Kidney epithelial cell (primary cell): ENCODE measurements at regions not wholly inside any gene's neighbourhood (a gene's known extent, or its start where the extent isn't known, plus 50 kb on each side); places are given as distances from the start of the nearest gene placed in this dataset.

Experiments used
- DNase-seq: peaks from one replicate; pipeline ENCODE4 v3.0.0-alpha.2; 2010; ENCODE audit warnings: low read depth
- H3K27me3 ChIP-seq: 2 replicates; pipeline ENCODE4 v1.6.0; 2011; ENCODE audit warnings: low read length; ENCODE audit not compliant: control insufficient read depth, insufficient read depth
- H3K36me3 ChIP-seq: 2 replicates; pipeline ENCODE4 v1.5.1; 2011; ENCODE audit warnings: low read length; ENCODE audit not compliant: control insufficient read depth, insufficient read depth
- H3K4me3 ChIP-seq: 2 replicates; pipeline ENCODE4 v1.5.1; 2011; ENCODE audit warnings: low read depth, mild to moderate bottlenecking, control low read depth, low read length
- TF ChIP-seq, protein P1 (sequence below): IDR thresholded peaks from 2 replicates; pipeline ENCODE4 v1.5.1; 2011; ENCODE audit warnings: mild to moderate bottlenecking, moderate library complexity, low read length, control low read depth, inconsistent platforms; ENCODE audit not compliant: insufficient read depth, poor library complexity, severe bottlenecking

DNA sequence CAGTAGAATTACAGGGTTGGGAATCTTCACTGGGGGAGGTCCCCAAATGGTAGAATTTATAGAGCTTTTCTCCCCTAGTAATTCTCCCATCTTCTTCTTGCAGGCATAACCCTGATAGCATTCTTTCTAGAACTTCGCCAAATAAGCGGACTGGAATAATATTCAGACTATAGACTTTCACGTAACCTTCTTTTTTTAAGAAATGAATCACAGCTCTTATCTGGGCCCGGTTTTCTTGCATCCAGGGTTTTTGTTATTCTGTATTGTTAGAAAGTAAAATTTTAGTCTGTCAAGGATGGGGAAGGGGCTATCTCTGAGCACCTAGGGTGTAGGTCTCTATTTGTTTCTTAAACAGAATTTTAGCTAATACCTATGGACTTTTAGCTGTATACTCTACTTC lies 476.8 kb upstream of the CITED2 start:
- Histone ChIP-seq H3K4me3 (no peak overlapping the region), H3K27me3 (no peaks in the 10 kb centered on the region), H3K36me3 (no peaks in the 10 kb centered on the region)
- DNase-seq, result no peak
- TF ChIP-seq, protein P1, sequence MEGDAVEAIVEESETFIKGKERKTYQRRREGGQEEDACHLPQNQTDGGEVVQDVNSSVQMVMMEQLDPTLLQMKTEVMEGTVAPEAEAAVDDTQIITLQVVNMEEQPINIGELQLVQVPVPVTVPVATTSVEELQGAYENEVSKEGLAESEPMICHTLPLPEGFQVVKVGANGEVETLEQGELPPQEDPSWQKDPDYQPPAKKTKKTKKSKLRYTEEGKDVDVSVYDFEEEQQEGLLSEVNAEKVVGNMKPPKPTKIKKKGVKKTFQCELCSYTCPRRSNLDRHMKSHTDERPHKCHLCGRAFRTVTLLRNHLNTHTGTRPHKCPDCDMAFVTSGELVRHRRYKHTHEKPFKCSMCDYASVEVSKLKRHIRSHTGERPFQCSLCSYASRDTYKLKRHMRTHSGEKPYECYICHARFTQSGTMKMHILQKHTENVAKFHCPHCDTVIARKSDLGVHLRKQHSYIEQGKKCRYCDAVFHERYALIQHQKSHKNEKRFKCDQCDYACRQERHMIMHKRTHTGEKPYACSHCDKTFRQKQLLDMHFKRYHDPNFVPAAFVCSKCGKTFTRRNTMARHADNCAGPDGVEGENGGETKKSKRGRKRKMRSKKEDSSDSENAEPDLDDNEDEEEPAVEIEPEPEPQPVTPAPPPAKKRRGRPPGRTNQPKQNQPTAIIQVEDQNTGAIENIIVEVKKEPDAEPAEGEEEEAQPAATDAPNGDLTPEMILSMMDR, result no peak

DNA sequence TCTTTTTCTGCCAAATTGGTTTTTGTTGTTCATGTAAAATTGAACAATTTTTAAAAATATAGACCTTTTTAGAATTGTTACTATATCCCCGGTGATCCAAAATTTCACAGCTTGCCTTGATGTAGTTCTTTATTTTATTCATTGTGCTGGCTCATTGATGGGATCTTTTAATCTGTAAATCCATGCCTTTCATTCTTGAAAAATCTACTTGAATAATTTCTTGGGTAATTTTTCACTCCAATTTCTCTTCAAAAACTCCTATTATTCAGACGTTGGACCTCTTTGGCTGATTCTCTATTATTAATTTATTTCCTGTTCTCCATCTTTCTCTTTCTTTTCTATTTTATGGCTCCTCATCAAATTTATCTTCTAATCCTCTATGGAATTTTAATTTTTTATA lies 476.1 kb upstream of the CITED2 start:
- Histone ChIP-seq H3K27me3 (no peaks in the 10 kb centered on the region), H3K36me3 (no peaks in the 10 kb centered on the region), H3K4me3 (no peak overlapping the region)
- TF ChIP-seq, protein P1, result no peak
- DNase-seq, result no peak

DNA sequence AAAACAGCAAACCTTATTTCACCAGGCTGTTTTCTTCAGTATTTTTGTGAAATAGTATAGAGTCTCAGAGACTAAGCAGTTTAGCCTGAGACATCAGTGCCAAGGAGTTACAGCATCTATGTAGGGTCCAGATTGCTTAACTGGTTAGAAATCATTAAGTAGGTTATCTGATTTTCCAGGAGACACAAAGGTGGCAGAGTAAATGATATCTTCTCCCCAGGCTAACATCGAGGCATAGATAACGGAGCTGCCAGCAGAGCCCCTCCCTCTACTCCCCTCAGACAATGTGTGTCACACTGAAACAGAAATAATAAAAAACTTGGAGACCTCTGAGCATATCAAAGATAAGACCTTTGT lies 473.0 kb upstream of the CITED2 start:
- TF ChIP-seq, protein P1, result no peak
- Histone ChIP-seq H3K36me3 (no peaks in the 10 kb centered on the region), H3K27me3 (no peaks in the 10 kb centered on the region), H3K4me3 (no peak overlapping the region)
- no peak for DNase-seq

DNA sequence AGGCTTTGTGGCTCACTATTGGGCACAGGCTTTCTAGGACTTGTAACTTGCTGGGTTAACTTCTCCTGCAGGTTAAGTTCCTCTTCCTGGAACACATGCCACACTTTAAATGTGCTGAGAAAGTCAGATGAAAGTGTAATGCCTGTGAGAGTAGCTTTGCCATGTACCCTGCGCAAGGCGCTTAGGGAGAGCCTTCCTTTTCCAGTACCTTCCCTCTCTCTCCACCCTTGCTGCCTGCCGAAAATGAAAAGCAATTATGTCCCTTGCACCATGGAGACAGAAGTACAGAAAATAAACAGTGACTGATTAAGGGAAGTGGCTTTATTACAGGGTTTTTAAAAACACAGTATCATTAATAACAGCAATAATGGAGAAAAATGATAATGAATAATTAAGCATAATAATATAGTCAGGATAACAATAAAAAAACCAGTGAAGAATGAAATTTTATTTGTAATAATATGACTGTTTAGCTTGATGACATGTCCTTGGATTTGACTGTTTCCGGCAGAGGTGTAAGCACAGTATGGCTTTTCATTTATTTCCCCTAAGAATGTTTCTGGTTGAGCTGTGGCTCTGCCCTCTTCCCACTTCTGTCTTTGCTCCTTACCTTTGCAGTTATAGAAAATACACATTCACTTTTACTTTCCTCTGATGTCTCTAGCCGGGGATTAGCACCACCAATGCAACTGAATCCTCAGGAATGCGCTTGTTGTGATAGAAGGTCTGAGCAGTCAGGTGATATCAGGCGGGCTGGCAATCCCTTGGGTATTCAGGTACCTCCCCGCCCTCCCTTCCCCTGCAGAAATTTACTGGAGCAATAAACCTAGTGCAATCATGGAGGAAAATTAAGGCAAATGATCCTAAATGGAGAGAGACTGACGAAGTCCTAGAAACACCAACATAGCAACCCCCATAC lies 472.3 kb upstream of the CITED2 start:
- TF ChIP-seq, protein P1, result no peak
- no peaks in the 10 kb centered on the region for H3K27me3 ChIP-seq
- no peak overlapping the region for H3K4me3 ChIP-seq
- DNase-seq, result no peak
- no peaks in the 10 kb centered on the region for H3K36me3 ChIP-seq

DNA sequence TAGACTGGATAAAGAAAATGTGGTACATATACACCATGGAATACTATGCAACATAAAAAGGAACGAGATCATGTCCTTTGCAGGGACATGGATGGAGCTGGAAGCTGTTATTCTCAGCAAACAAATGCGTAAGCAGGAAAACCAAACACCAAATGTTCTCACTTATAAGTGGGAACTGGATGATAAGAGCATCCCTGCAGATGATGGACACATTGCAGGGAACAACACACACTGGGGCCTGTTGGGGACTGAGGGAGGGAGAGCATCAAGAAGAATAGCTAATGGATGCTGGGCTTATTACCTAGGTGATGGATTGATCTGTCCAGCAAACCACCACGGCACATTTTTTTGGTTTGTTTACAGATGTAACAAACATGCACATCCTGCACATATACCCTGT lies 470.5 kb upstream of the CITED2 start:
- Histone ChIP-seq H3K36me3 (no peaks in the 10 kb centered on the region), H3K27me3 (no peaks in the 10 kb centered on the region), H3K4me3 (no peak overlapping the region)
- no peak for DNase-seq
- TF ChIP-seq, protein P1, result no peak

DNA sequence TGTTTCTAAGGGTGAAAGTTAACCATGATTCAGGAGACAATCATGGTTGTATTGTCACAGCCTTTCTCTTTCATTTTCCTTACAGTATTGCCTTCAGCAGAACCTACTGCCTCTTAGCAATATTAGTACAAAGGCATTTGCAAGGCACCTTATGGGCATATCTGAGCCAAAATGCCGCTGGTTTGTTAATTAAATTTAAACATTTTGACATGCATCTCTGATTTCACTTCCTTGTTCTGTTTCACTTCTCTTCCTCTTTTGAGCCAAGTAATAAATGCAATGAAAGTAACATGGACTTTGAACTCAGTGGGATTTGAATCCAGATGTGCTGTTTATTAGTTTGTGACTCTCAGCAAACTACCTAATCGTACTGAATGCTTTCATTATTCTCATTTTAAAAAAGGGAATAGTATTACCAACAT lies 467.4 kb upstream of the CITED2 start:
- Histone ChIP-seq H3K27me3 (no peaks in the 10 kb centered on the region), H3K4me3 (no peak overlapping the region), H3K36me3 (no peaks in the 10 kb centered on the region)
- DNase-seq, result no peak
- TF ChIP-seq, protein P1, result no peak
